NCI-H128 (cell line): ENCODE measurements at regions not wholly inside any gene's neighbourhood (a gene's known extent, or its start where the extent isn't known, plus 50 kb on each side); places are given as distances from the start of the nearest gene placed in this dataset.

Experiments used
- DNase-seq: peaks from one replicate; lab custom pipeline; 2025; ENCODE audit not compliant: unreplicated experiment; lab: John Stamatoyannopoulos, UW

DNA sequence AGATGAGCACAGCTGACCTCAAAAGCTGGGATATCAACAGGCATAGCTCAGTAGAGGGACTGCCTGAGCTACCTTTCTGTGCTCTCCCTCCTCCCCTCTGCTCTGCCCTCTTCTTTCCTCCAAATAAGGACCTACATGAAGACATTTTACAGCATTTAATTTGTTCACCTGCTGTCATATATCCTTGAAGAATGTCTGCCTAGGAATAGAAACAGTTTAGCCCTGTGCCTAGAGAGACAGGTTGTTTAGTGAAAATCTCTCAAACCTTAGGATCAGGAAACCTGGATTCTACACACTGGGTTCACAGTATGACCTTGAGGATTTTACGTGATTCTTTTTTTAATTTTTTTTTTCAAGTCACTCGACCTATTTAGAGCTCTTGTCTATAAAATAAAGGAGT lies 213.0 kb upstream of the SETBP1 start:
- DNase-seq, result no peak

DNA sequence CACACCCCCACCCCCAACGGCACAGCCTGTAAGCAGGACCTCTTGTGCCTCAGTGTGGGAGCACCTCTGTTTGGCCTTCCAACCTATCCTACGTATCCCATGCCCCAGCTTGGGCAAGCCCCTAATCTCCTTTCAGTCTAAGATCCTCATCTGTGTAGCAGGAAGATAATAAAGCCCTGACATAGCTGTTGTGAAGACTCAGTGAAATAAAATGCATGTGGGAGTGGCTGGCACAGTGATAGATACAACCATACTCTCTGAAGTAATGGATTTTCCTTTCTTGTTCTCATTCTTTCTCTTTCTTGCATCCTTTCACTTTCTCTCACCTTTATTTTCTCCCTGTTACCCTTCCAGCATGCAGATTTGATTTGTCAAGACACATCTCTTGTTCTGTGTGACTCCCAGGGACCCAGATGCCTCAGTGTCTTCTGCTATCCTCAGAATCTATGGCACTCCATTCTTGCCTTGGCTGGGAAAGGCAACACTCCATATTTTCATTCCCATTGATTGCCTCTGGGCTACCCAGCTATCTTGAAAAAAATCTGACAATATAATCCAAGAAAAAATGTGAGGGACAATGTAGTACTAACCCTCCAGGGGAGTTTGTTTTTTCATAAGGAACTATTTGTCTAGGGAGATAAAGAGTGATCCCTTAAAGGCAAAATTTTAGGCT lies 207.2 kb upstream of the SETBP1 start:
- no peak for DNase-seq

- no peak for DNase-seq
Observed at GRCh38 chr18:44474067-44474411, 206.6 kb upstream of the SETBP1 start.

GRCh38 chr18:44474591-44474990 lies 206.1 kb upstream of the SETBP1 start:
- DNase-seq, result no peak

DNA sequence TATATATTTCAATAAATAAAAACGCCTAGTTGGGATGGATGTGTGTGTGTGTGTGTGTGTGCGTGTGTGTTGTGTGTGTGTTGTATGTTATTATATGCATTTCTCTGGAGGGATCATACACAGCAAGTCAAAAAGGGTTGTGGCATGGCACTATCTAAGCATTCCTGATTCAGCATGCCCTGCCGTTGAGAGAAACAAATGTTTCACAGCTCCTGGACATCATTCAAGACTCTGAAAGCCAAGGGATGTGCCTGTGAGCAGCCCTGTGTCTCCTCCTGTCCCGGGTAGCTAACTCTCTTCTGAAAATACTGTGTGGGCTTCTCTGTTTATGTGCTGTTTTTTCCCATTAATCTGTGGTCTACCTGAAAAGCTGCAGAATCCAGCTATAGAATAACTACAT lies 197.9 kb upstream of the SETBP1 start:
- DNase-seq, result no peak

- DNase-seq, result no peak
Observed at GRCh38 chr18:44495151-44495550, 185.5 kb upstream of the SETBP1 start.

- DNase-seq, result no peak
Observed at GRCh38 chr18:44497311-44497710, 183.4 kb upstream of the SETBP1 start.

GRCh38 chr18:44497757-44498490 lies 182.8 kb upstream of the SETBP1 start:
- DNase-seq, result no peak

GRCh38 chr18:44500808-44501610 lies 179.7 kb upstream of the SETBP1 start:
- no peak for DNase-seq

DNA sequence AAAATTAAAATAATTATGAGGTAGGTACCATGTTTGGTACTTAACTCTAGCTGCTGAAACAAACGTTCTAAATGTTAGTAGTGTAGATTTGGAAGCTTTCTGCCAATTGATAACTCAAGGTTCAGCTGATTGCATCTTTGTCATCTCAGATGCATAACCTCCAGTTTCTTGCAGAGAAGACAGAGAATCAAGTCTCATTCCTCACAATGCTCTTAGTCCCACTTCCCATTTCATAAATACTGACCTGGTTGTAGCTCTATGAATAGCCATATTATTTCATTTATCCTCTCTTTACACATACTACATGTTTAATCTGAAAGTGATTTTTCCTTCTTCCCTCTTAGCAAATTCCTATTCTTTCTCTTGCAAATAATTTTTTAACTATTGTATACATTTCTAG lies 178.5 kb upstream of the SETBP1 start:
- DNase-seq, result no peak

GRCh38 chr18:44502790-44503189 lies 177.9 kb upstream of the SETBP1 start:
- no peak for DNase-seq

GRCh38 chr18:44503854-44504253 lies 176.8 kb upstream of the SETBP1 start:
- DNase-seq, result no peak

DNA sequence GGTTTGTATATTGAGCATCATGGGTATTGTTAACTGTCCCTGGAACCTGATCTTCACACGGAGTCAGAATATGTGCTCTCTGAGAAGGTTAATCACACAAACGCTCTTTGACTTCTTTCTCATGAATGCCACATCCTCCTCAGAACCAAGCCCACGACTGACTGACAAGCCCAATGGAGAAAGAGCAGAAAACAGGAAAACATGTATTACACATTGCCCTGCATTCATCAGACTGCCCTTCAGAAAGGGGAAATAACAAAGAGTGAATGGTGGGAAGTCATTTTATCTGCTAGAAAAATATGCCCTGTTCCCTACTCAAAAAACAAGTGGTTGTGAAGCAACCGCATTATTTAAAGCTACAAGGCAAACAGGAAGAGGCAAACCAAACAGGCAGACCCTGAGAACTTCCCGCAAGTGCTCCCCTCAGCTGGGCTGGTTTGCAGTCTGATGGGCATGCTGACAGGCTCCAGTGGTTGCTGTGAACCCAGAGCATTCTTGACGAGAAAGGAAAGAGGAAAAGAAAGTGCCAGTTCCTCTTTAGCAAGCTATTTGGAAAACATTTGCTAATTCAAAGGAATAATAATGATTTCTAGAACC lies 172.9 kb upstream of the SETBP1 start:
- no peak for DNase-seq

GRCh38 chr18:44508474-44508873 lies 172.2 kb upstream of the SETBP1 start:
- DNase-seq, result no peak

GRCh38 chr18:44509048-44509447 lies 171.6 kb upstream of the SETBP1 start:
- no peak for DNase-seq

GRCh38 chr18:44510390-44510789 lies 170.3 kb upstream of the SETBP1 start:
- DNase-seq, result no peak

DNA sequence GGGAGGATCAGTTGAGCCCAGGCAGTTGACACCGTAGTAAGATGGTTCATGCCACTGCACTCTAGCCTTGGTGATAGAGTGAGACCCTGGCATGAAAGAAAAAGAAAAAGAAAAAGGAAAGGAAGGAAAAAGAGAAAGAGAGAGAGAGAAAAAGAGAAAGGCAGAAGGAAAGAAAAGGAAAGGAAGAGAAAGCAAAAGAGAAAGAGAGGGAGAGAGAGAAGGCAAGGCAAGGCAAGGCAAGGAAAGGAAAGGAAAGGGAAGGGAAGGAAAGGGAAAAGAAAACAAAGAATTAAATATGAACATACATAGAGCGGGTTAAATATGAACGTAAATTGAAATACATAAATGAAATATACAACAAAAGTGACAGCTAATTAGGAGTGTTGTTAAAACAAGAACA lies 167.5 kb upstream of the SETBP1 start:
- no peak for DNase-seq

- no peak for DNase-seq
Observed at GRCh38 chr18:44514106-44514505, 166.6 kb upstream of the SETBP1 start.

- DNase-seq, result no peak
Observed at GRCh38 chr18:44514766-44515165, 165.9 kb upstream of the SETBP1 start.

- DNase-seq, result no peak
Observed at GRCh38 chr18:44516450-44516849, 164.2 kb upstream of the SETBP1 start.

DNA sequence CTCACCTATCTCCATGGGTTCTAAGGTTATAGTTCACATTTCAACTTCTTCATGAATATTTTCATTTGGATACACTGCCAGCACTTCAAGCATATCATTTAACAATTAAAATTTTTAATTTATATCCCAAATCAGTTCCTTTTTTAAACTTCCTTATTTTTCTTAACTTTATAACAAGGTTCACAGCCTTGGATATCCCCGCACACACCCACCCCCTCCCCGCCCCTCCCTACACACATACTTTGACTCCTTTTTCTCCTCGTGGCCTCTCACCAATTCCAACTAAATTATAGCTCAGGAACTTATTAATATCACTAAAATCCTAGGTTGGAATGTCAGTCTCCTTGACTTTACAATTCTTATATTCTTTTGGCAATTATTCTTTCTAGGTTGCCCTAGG lies 163.6 kb upstream of the SETBP1 start:
- DNase-seq, result no peak
